ENCODE measurements at regions not wholly inside any gene's neighbourhood (a gene's known extent, or its start where the extent isn't known, plus 50 kb on each side); places are given as distances from the start of the nearest gene placed in this dataset.
"Not testable (repeated sequence)": the region's sequence is repeated elsewhere in the genome, so short reads cannot be mapped to it uniquely, and the experiment has no call there.

GRCh38 chr5:107772418-107773310 is 101.9 kb upstream of the EFNA5 start:
- no peak for DNase-seq (ENCODE audit: low spot score)

- no peak for DNase-seq (ENCODE audit: low spot score)
Observed at GRCh38 chr5:107771926-107772325, 101.2 kb upstream of the EFNA5 start.

GRCh38 chr5:107770051-107770450 is 99.3 kb upstream of the EFNA5 start:
- DNase-seq (ENCODE audit: low spot score) = no peak

GRCh38 chr5:107769519-107769918 is 98.8 kb upstream of the EFNA5 start:
- no peak for DNase-seq (ENCODE audit: low spot score)

- DNase-seq (ENCODE audit: low spot score) = no peak
Observed at GRCh38 chr5:107766972-107767371, 96.2 kb upstream of the EFNA5 start.

GRCh38 chr5:107766439-107766838 is 95.7 kb upstream of the EFNA5 start:
- DNase-seq (ENCODE audit: low spot score) = no peak

- DNase-seq (ENCODE audit: low spot score) = no peak
Observed at GRCh38 chr5:107765805-107766063, 95.0 kb upstream of the EFNA5 start.

GRCh38 chr5:107764976-107765804 is 94.5 kb upstream of the EFNA5 start:
- no peak for DNase-seq (ENCODE audit: low spot score)

GRCh38 chr5:107764282-107764681 is 93.5 kb upstream of the EFNA5 start:
- no peak for DNase-seq (ENCODE audit: low spot score)

GRCh38 chr5:107753427-107753826 is 82.7 kb upstream of the EFNA5 start:
- DNase-seq (ENCODE audit: low spot score) = no peak

- no peak for DNase-seq (ENCODE audit: low spot score)
Observed at GRCh38 chr5:107744418-107745330, 73.9 kb upstream of the EFNA5 start.

GRCh38 chr5:107743373-107744000 is 72.8 kb upstream of the EFNA5 start:
- no peak for DNase-seq (ENCODE audit: low spot score)

- no peak for DNase-seq (ENCODE audit: low spot score)
Observed at GRCh38 chr5:107739661-107740060, 68.9 kb upstream of the EFNA5 start.

- no peak for DNase-seq (ENCODE audit: low spot score)
Observed at GRCh38 chr5:107736638-107737037, 65.9 kb upstream of the EFNA5 start.

- DNase-seq (ENCODE audit: low spot score) = not testable (repeated sequence)
Observed at GRCh38 chr5:107736089-107736488, 65.4 kb upstream of the EFNA5 start.

GRCh38 chr5:107735558-107735957 is 64.8 kb upstream of the EFNA5 start:
- no peak for DNase-seq (ENCODE audit: low spot score)

- DNase-seq (ENCODE audit: low spot score) = no peak
Observed at GRCh38 chr5:107726896-107727295, 56.2 kb upstream of the EFNA5 start.

- no peak for DNase-seq (ENCODE audit: low spot score)
Observed at GRCh38 chr5:107724642-107725041, 53.9 kb upstream of the EFNA5 start.

- DNase-seq (ENCODE audit: low spot score) = not testable (repeated sequence)
Observed at GRCh38 chr5:107721241-107721640, 50.5 kb upstream of the EFNA5 start.

All from HT-29 (cell line).